Sigmoid colon (tissue), 4 donors: ENCODE measurements at regions not wholly inside any gene's neighbourhood (a gene's known extent, or its start where the extent isn't known, plus 50 kb on each side); places are given as distances from the start of the nearest gene placed in this dataset.

Source experiments
- CTCF ChIP-seq, 4 experiments: fragments of 450-650 bp in 3 of 4; fragments of 200-600 bp in 1 of 4; IDR thresholded peaks; one replicate each; pipeline ENCODE4 v1.5.1; 2016 to 2019; ENCODE audit warnings: antibody characterized with exemption in 4 of 4, mild to moderate bottlenecking in 3 of 4, moderate library complexity in 2 of 4
- EP300 ChIP-seq, 4 donors: sonication (generic); formaldehyde crosslinking; IDR thresholded peaks; one replicate each; pipeline ENCODE4 v1.6.1; 2017; ENCODE audit warnings: antibody characterized with exemption in 4 of 4
- POLR2A ChIP-seq, 2 donors: fragments of 450-650 bp; IDR thresholded peaks; one replicate each; pipeline ENCODE4 v1.6.1; 2016; ENCODE audit warnings: antibody characterized with exemption in 2 of 2, mild to moderate bottlenecking in 2 of 2, moderate library complexity in 2 of 2
- POLR2AphosphoS5 ChIP-seq, 4 donors: sonication (generic); formaldehyde crosslinking; IDR thresholded peaks; one replicate each; pipeline ENCODE4 v1.6.1; 2017; ENCODE audit warnings: antibody characterized with exemption in 4 of 4

GRCh38 chr12:127903146-127903545 is 363.8 kb upstream of the TMEM132C start:
- TF ChIP-seq POLR2A (IDR thresholded peaks at IDR 0.05) (no peak), CTCF (IDR thresholded peaks at IDR 0.05) (no peak), EP300 (IDR thresholded peaks at IDR 0.05) (no peak), POLR2AphosphoS5 (IDR thresholded peaks at IDR 0.05) (no peak)
